Activated T-helper 1 cell treated with anti-CD3 and anti-CD28 coated beads, Interleukin-2, amount 50 U/mL, for 16 hours (primary cell): ENCODE measurements at regions not wholly inside any gene's neighbourhood (a gene's known extent, or its start where the extent isn't known, plus 50 kb on each side); places are given as distances from the start of the nearest gene placed in this dataset.
"Not testable (repeated sequence)": the region's sequence is repeated elsewhere in the genome, so short reads cannot be mapped to it uniquely, and the experiment has no call there.

ENCODE experiments used
- DNase-seq, 2 donors: peaks; one replicate each; pipeline ENCODE4 v3.0.0-alpha.2; 2020; ENCODE audit warnings: low read depth in 1 of 2, low spot score in 1 of 2

GRCh38 chrX:120718969-120719368 lies 89.1 kb upstream of the C1GALT1C1 start:
- no peak for DNase-seq

GRCh38 chrX:120702337-120702736 lies 72.5 kb upstream of the C1GALT1C1 start:
- not testable (repeated sequence) for DNase-seq

GRCh38 chrX:120697053-120697452 lies 67.2 kb upstream of the C1GALT1C1 start:
- no peak for DNase-seq

- no peak for DNase-seq
These were observed 62.5 kb upstream of the C1GALT1C1 start for GRCh38 chrX:120692319-120692718.

- no peak for DNase-seq
These were observed 61.1 kb upstream of the C1GALT1C1 start for GRCh38 chrX:120690941-120691340.

- DNase-seq = no peak
These were observed 60.5 kb upstream of the C1GALT1C1 start for GRCh38 chrX:120690344-120690743.

- DNase-seq = no peak
These were observed 50.2 kb upstream of the C1GALT1C1 start for GRCh38 chrX:120680090-120680489.
